DOHH2 (cell line): ENCODE measurements at regions not wholly inside any gene's neighbourhood (a gene's known extent, or its start where the extent isn't known, plus 50 kb on each side); places are given as distances from the start of the nearest gene placed in this dataset.

Experiments
- EZH2phosphoT487 ChIP-seq: fragments of 200-600 bp; sonication (generic); IDR thresholded peaks from 2 replicates; pipeline ENCODE4 v1.6.1; 2017; ENCODE audit warnings: borderline replicate concordance, mild to moderate bottlenecking, antibody characterized with exemption, low read length, moderate library complexity, mixed read lengths
- TF ChIP-seq, protein P1 (sequence below): fragments of 200-600 bp; sonication (generic); IDR thresholded peaks from one replicate; pipeline ENCODE4 v1.5.1; 2014; ENCODE audit warnings: antibody characterized with exemption, mild to moderate bottlenecking, low read depth, low read length; ENCODE audit not compliant: poor library complexity, severe bottlenecking

DNA sequence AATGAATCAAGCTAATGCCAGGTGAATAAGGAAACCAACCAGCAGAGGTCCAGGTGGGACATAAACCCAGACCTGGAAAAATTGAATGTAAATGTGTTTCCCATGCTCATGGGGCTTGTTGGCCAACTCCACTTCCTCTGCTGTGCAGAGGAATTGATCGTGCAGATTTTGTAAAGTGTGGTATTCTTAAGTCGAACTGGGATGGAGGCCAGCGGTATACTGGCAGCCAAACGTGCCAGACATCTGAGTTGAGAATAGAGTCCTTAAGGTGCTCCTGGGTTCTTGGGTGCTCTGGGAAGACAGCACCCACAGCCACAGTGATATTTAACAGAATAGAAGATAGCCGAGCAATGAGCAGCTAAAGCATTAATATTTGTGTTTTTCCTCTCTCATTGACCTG lies 146.5 kb upstream of the LGALSL start:
- TF ChIP-seq, protein P1, sequence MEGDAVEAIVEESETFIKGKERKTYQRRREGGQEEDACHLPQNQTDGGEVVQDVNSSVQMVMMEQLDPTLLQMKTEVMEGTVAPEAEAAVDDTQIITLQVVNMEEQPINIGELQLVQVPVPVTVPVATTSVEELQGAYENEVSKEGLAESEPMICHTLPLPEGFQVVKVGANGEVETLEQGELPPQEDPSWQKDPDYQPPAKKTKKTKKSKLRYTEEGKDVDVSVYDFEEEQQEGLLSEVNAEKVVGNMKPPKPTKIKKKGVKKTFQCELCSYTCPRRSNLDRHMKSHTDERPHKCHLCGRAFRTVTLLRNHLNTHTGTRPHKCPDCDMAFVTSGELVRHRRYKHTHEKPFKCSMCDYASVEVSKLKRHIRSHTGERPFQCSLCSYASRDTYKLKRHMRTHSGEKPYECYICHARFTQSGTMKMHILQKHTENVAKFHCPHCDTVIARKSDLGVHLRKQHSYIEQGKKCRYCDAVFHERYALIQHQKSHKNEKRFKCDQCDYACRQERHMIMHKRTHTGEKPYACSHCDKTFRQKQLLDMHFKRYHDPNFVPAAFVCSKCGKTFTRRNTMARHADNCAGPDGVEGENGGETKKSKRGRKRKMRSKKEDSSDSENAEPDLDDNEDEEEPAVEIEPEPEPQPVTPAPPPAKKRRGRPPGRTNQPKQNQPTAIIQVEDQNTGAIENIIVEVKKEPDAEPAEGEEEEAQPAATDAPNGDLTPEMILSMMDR = no peak
- no peak for TF ChIP-seq EZH2phosphoT487
